ENCODE measurements at regions not wholly inside any gene's neighbourhood (a gene's known extent, or its start where the extent isn't known, plus 50 kb on each side); places are given as distances from the start of the nearest gene placed in this dataset.

GRCh38 chr5:124408738-124409453 lies 337.5 kb downstream of the ZNF608 start:
- Histone ChIP-seq H3K4me1 (ENCODE audit: control insufficient read depth, insufficient read depth, low read length) (no peaks in the 10 kb centered on the region), H3K4me3 (ENCODE audit: low read length) (no peak overlapping the region), H3K9me3 (ENCODE audit: control insufficient read depth, low read length) (no peaks in the 10 kb centered on the region), H3K27me3 (ENCODE audit: control insufficient read depth, insufficient read depth, low read length) (no peaks in the 10 kb centered on the region), H3K9ac (ENCODE audit: low read length) (no peak overlapping the region), H3K36me3 (ENCODE audit: control insufficient read depth, insufficient read depth, low read length) (no peaks in the 10 kb centered on the region)

GRCh38 chr5:124404796-124405195 lies 341.6 kb downstream of the ZNF608 start:
- Histone ChIP-seq H3K27me3 (ENCODE audit: control insufficient read depth, insufficient read depth, low read length) (no peaks in the 10 kb centered on the region), H3K9me3 (ENCODE audit: control insufficient read depth, low read length) (no peaks in the 10 kb centered on the region), H3K4me3 (ENCODE audit: low read length) (no peak overlapping the region), H3K4me1 (ENCODE audit: control insufficient read depth, insufficient read depth, low read length) (peaks cover 16% of the 10 kb centered on the region), H3K36me3 (ENCODE audit: control insufficient read depth, insufficient read depth, low read length) (no peaks in the 10 kb centered on the region), H3K9ac (ENCODE audit: low read length) (no peak overlapping the region)

- H3K36me3 ChIP-seq (ENCODE audit: control insufficient read depth, insufficient read depth, low read length), result no peaks in the 10 kb centered on the region
- no peak overlapping the region for H3K4me3 ChIP-seq (ENCODE audit: low read length)
- H3K27me3 ChIP-seq (ENCODE audit: control insufficient read depth, insufficient read depth, low read length), result no peaks in the 10 kb centered on the region
- no peaks in the 10 kb centered on the region for H3K9me3 ChIP-seq (ENCODE audit: control insufficient read depth, low read length)
- H3K4me1 ChIP-seq (ENCODE audit: control insufficient read depth, insufficient read depth, low read length), result peaks cover 16% of the 10 kb centered on the region
- no peak overlapping the region for H3K9ac ChIP-seq (ENCODE audit: low read length)
Observed at GRCh38 chr5:124403281-124403680, 343.2 kb downstream of the ZNF608 start.

GRCh38 chr5:124402144-124402581 lies 344.3 kb downstream of the ZNF608 start:
- Histone ChIP-seq H3K36me3 (ENCODE audit: control insufficient read depth, insufficient read depth, low read length) (no peaks in the 10 kb centered on the region), H3K4me1 (ENCODE audit: control insufficient read depth, insufficient read depth, low read length) (peaks cover 16% of the 10 kb centered on the region), H3K4me3 (ENCODE audit: low read length) (no peak overlapping the region), H3K9ac (ENCODE audit: low read length) (no peak overlapping the region), H3K9me3 (ENCODE audit: control insufficient read depth, low read length) (no peaks in the 10 kb centered on the region), H3K27me3 (ENCODE audit: control insufficient read depth, insufficient read depth, low read length) (no peaks in the 10 kb centered on the region)

GRCh38 chr5:124401476-124402143 lies 344.8 kb downstream of the ZNF608 start:
- Histone ChIP-seq H3K4me1 (ENCODE audit: control insufficient read depth, insufficient read depth, low read length) (peaks cover 16% of the 10 kb centered on the region), H3K9ac (ENCODE audit: low read length) (no peak overlapping the region), H3K9me3 (ENCODE audit: control insufficient read depth, low read length) (no peaks in the 10 kb centered on the region), H3K4me3 (ENCODE audit: low read length) (no peak overlapping the region), H3K27me3 (ENCODE audit: control insufficient read depth, insufficient read depth, low read length) (no peaks in the 10 kb centered on the region), H3K36me3 (ENCODE audit: control insufficient read depth, insufficient read depth, low read length) (no peaks in the 10 kb centered on the region)

GRCh38 chr5:124399426-124399961 lies 346.9 kb downstream of the ZNF608 start:
- Histone ChIP-seq H3K4me1 (ENCODE audit: control insufficient read depth, insufficient read depth, low read length) (peaks cover 16% of the 10 kb centered on the region), H3K9ac (ENCODE audit: low read length) (no peak overlapping the region), H3K9me3 (ENCODE audit: control insufficient read depth, low read length) (no peaks in the 10 kb centered on the region), H3K36me3 (ENCODE audit: control insufficient read depth, insufficient read depth, low read length) (no peaks in the 10 kb centered on the region), H3K4me3 (ENCODE audit: low read length) (no peak overlapping the region), H3K27me3 (ENCODE audit: control insufficient read depth, insufficient read depth, low read length) (no peaks in the 10 kb centered on the region)

GRCh38 chr5:124398460-124398859 lies 348.0 kb downstream of the ZNF608 start:
- no peaks in the 10 kb centered on the region for H3K9me3 ChIP-seq (ENCODE audit: control insufficient read depth, low read length)
- no peak overlapping the region for H3K4me3 ChIP-seq (ENCODE audit: low read length)
- peaks cover 16% of the 10 kb centered on the region for H3K4me1 ChIP-seq (ENCODE audit: control insufficient read depth, insufficient read depth, low read length)
- H3K36me3 ChIP-seq (ENCODE audit: control insufficient read depth, insufficient read depth, low read length), result no peaks in the 10 kb centered on the region
- no peaks in the 10 kb centered on the region for H3K27me3 ChIP-seq (ENCODE audit: control insufficient read depth, insufficient read depth, low read length)
- no peak overlapping the region for H3K9ac ChIP-seq (ENCODE audit: low read length)

GRCh38 chr5:124397317-124397716 lies 349.1 kb downstream of the ZNF608 start:
- H3K9ac ChIP-seq (ENCODE audit: low read length), result no peak overlapping the region
- H3K4me1 ChIP-seq (ENCODE audit: control insufficient read depth, insufficient read depth, low read length), result peaks cover 11% of the 10 kb centered on the region
- no peaks in the 10 kb centered on the region for H3K27me3 ChIP-seq (ENCODE audit: control insufficient read depth, insufficient read depth, low read length)
- H3K9me3 ChIP-seq (ENCODE audit: control insufficient read depth, low read length), result no peaks in the 10 kb centered on the region
- no peak overlapping the region for H3K4me3 ChIP-seq (ENCODE audit: low read length)
- H3K36me3 ChIP-seq (ENCODE audit: control insufficient read depth, insufficient read depth, low read length), result no peaks in the 10 kb centered on the region

GRCh38 chr5:124395926-124396325 lies 350.5 kb downstream of the ZNF608 start:
- Histone ChIP-seq H3K36me3 (ENCODE audit: control insufficient read depth, insufficient read depth, low read length) (no peaks in the 10 kb centered on the region), H3K27me3 (ENCODE audit: control insufficient read depth, insufficient read depth, low read length) (no peaks in the 10 kb centered on the region), H3K9ac (ENCODE audit: low read length) (no peak overlapping the region), H3K4me3 (ENCODE audit: low read length) (no peak overlapping the region), H3K4me1 (ENCODE audit: control insufficient read depth, insufficient read depth, low read length) (no peaks in the 10 kb centered on the region), H3K9me3 (ENCODE audit: control insufficient read depth, low read length) (no peaks in the 10 kb centered on the region)

- Histone ChIP-seq H3K4me1 (ENCODE audit: control insufficient read depth, insufficient read depth, low read length) (no peaks in the 10 kb centered on the region), H3K9ac (ENCODE audit: low read length) (no peak overlapping the region), H3K9me3 (ENCODE audit: control insufficient read depth, low read length) (no peaks in the 10 kb centered on the region), H3K27me3 (ENCODE audit: control insufficient read depth, insufficient read depth, low read length) (no peaks in the 10 kb centered on the region), H3K4me3 (ENCODE audit: low read length) (no peak overlapping the region), H3K36me3 (ENCODE audit: control insufficient read depth, insufficient read depth, low read length) (no peaks in the 10 kb centered on the region)
Observed at GRCh38 chr5:124395287-124395686, 351.2 kb downstream of the ZNF608 start.

GRCh38 chr5:124394700-124395245 lies 351.7 kb downstream of the ZNF608 start:
- Histone ChIP-seq H3K4me3 (ENCODE audit: low read length) (no peak overlapping the region), H3K9me3 (ENCODE audit: control insufficient read depth, low read length) (no peaks in the 10 kb centered on the region), H3K9ac (ENCODE audit: low read length) (no peak overlapping the region), H3K27me3 (ENCODE audit: control insufficient read depth, insufficient read depth, low read length) (no peaks in the 10 kb centered on the region), H3K36me3 (ENCODE audit: control insufficient read depth, insufficient read depth, low read length) (no peaks in the 10 kb centered on the region), H3K4me1 (ENCODE audit: control insufficient read depth, insufficient read depth, low read length) (no peaks in the 10 kb centered on the region)

All from mucosa of stomach (tissue), 1 donor.